Panc1 (cell line): ENCODE measurements at regions not wholly inside any gene's neighbourhood (a gene's known extent, or its start where the extent isn't known, plus 50 kb on each side); places are given as distances from the start of the nearest gene placed in this dataset.

ENCODE experiments used
- POLR2AphosphoS5 ChIP-seq: IDR thresholded peaks from 2 replicates; pipeline ENCODE4 v1.6.1; 2012; ENCODE audit warnings: mild to moderate bottlenecking, low read depth, low read length, moderate library complexity
- TF ChIP-seq, protein P1 (sequence below): fragments of 450-650 bp; IDR thresholded peaks from 2 replicates; pipeline ENCODE4 v1.5.1; 2017; ENCODE audit warnings: mild to moderate bottlenecking

DNA sequence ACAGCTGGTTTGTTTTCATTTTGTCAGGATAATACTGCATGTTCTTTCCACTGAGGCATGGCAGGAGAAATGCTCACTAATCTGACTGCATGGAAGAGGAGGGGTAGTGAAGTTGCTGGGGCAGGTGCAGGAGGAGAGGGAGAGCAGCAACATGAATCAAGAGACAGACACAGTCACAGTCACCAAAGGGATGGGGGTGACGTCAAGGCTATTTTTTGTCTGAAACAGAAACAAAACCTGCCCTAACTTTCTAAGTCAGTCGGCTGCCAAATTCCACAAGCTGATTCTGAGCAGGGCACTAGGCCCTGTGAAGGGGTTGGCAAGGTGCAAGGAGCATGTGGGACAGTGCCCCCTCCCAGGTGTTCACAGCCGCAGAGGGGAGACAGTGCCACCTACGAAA is 186.6 kb upstream of the NSMCE3 start:
- TF ChIP-seq, protein P1, sequence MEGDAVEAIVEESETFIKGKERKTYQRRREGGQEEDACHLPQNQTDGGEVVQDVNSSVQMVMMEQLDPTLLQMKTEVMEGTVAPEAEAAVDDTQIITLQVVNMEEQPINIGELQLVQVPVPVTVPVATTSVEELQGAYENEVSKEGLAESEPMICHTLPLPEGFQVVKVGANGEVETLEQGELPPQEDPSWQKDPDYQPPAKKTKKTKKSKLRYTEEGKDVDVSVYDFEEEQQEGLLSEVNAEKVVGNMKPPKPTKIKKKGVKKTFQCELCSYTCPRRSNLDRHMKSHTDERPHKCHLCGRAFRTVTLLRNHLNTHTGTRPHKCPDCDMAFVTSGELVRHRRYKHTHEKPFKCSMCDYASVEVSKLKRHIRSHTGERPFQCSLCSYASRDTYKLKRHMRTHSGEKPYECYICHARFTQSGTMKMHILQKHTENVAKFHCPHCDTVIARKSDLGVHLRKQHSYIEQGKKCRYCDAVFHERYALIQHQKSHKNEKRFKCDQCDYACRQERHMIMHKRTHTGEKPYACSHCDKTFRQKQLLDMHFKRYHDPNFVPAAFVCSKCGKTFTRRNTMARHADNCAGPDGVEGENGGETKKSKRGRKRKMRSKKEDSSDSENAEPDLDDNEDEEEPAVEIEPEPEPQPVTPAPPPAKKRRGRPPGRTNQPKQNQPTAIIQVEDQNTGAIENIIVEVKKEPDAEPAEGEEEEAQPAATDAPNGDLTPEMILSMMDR: no peak
- no peak for TF ChIP-seq POLR2AphosphoS5
